Liver (tissue), 8 donors: ENCODE measurements at regions not wholly inside any gene's neighbourhood (a gene's known extent, or its start where the extent isn't known, plus 50 kb on each side); places are given as distances from the start of the nearest gene placed in this dataset.

Experiments
- DNase-seq: peaks from one replicate; pipeline ENCODE4 v3.0.0-alpha.2; 2017; ENCODE audit warnings: low spot score
- H3K27ac ChIP-seq, 2 donors: one replicate each; pipeline ENCODE4 v1.7.0; 2013; ENCODE audit warnings: inconsistent platforms in 2 of 2, low read length in 2 of 2, control low read depth in 1 of 2, low read depth in 1 of 2, mild to moderate bottlenecking in 1 of 2
- H3K27me3 ChIP-seq, 4 donors: one replicate each; pipeline versions ENCODE4 v1.6.1 to v1.7.0; 2013; ENCODE audit warnings: low read length in 3 of 4, inconsistent platforms in 1 of 4, mild to moderate bottlenecking in 1 of 4, moderate library complexity in 1 of 4; ENCODE audit not compliant: control insufficient read depth in 4 of 4, insufficient read depth in 4 of 4
- H3K36me3 ChIP-seq, 4 donors: one replicate each; pipeline versions ENCODE4 v1.6.1 to v1.7.0; 2013; ENCODE audit warnings: low read length in 3 of 4, mild to moderate bottlenecking in 3 of 4, low read depth in 1 of 4, moderate library complexity in 1 of 4; ENCODE audit not compliant: control insufficient read depth in 4 of 4, insufficient read depth in 3 of 4
- H3K4me1 ChIP-seq, 4 donors: one replicate each; pipeline versions ENCODE4 v1.6.1 to v1.7.0; 2013; ENCODE audit warnings: low read length in 3 of 4, mild to moderate bottlenecking in 3 of 4, moderate library complexity in 1 of 4; ENCODE audit not compliant: control insufficient read depth in 4 of 4, insufficient read depth in 4 of 4
- H3K4me3 ChIP-seq, 3 donors: one replicate each; pipeline versions ENCODE4 v1.6.1 to v1.7.0; 2013; ENCODE audit warnings: low read length in 3 of 3, control low read depth in 1 of 3, low read depth in 1 of 3, mild to moderate bottlenecking in 1 of 3
- H3K9ac ChIP-seq, 2 donors: one replicate each; pipeline ENCODE4 v1.7.0; 2013; ENCODE audit warnings: low read length in 2 of 2, mild to moderate bottlenecking in 2 of 2, moderate library complexity in 2 of 2, control low read depth in 1 of 2, low read depth in 1 of 2
- H3K9me3 ChIP-seq, 4 donors: one replicate each; pipeline versions ENCODE4 v1.6.1 to v1.7.0; 2013; ENCODE audit warnings: low read length in 3 of 4; ENCODE audit not compliant: control insufficient read depth in 4 of 4
- ATF3 ChIP-seq: IDR thresholded peaks from 2 replicates; pipeline ENCODE4 v1.6.1; 2016; ENCODE audit warnings: antibody characterized with exemption
- CTCF ChIP-seq: fragments of 150-350 bp; IDR thresholded peaks from 2 replicates; pipeline ENCODE4 v1.5.1; 2017; ENCODE audit warnings: improper control_type of control experiment, low read depth, low read length; ENCODE audit not compliant: missing input control
- EGR1 ChIP-seq, 2 donors: IDR thresholded peaks; 2 replicates each; pipeline ENCODE4 v1.6.1; 2016 to 2018; ENCODE audit warnings: antibody characterized with exemption in 2 of 2, low read depth in 2 of 2
- FOXA1 ChIP-seq: IDR thresholded peaks from 2 replicates; pipeline ENCODE4 v1.6.1; 2016; ENCODE audit warnings: antibody characterized with exemption
- FOXA2 ChIP-seq: IDR thresholded peaks from 2 replicates; pipeline ENCODE4 v1.6.1; 2016; ENCODE audit warnings: antibody characterized with exemption
- GABPA ChIP-seq, 2 donors: IDR thresholded peaks in 1 of 2; conservative IDR thresholded peaks in 1 of 2; 2 replicates each; pipeline ENCODE4 v1.6.1; 2016; ENCODE audit warnings: antibody characterized with exemption in 2 of 2, mild to moderate bottlenecking in 1 of 2, moderate library complexity in 1 of 2
- HNF4A ChIP-seq, 2 donors: conservative IDR thresholded peaks; 2 replicates each; pipeline ENCODE4 v1.6.1; 2016; ENCODE audit warnings: antibody characterized with exemption in 2 of 2, mild to moderate bottlenecking in 2 of 2
- HNF4G ChIP-seq: IDR thresholded peaks from 2 replicates; pipeline ENCODE4 v1.6.1; 2016; ENCODE audit warnings: antibody characterized with exemption
- NR2F2 ChIP-seq: IDR thresholded peaks from 2 replicates; pipeline ENCODE4 v1.6.1; 2016; ENCODE audit warnings: antibody characterized with exemption
- RAD21 ChIP-seq, 2 donors: IDR thresholded peaks; 2 replicates each; pipeline ENCODE4 v1.6.1; 2016; ENCODE audit warnings: antibody characterized with exemption in 2 of 2, mild to moderate bottlenecking in 2 of 2
- RXRA ChIP-seq, 2 donors: IDR thresholded peaks; 2 replicates each; pipeline ENCODE4 v1.6.1; 2017 to 2018; ENCODE audit warnings: antibody characterized with exemption in 2 of 2, mild to moderate bottlenecking in 1 of 2
- SP1 ChIP-seq: IDR thresholded peaks from 2 replicates; pipeline ENCODE4 v1.6.1; 2018; ENCODE audit warnings: antibody characterized with exemption, mild to moderate bottlenecking
- TAF1 ChIP-seq: conservative IDR thresholded peaks from 2 replicates; pipeline ENCODE4 v1.6.1; 2016; ENCODE audit warnings: antibody characterized with exemption, mild to moderate bottlenecking
- YY1 ChIP-seq: IDR thresholded peaks from 2 replicates; pipeline ENCODE4 v1.6.1; 2016; ENCODE audit warnings: antibody characterized with exemption, mild to moderate bottlenecking
- ZBTB33 ChIP-seq: IDR thresholded peaks from 2 replicates; pipeline ENCODE4 v1.6.1; 2016; ENCODE audit warnings: antibody characterized with exemption
- WGBS: extraction: QIAGEN DNeasy Blood & Tissue Kit; methylation state at CpG from one replicate; pipeline ENCODE4 v1.1.7; 2013; 5-methylcytosine and 5-hydroxymethylcytosine counted together
- TF ChIP-seq, protein P1 (sequence below): IDR thresholded peaks from 2 replicates; pipeline ENCODE4 v1.6.1; 2016; ENCODE audit warnings: antibody characterized with exemption, mild to moderate bottlenecking
- TF ChIP-seq, protein P2 (sequence below): IDR thresholded peaks from 2 replicates; pipeline ENCODE4 v1.6.1; 2016; ENCODE audit warnings: antibody characterized with exemption
- donor health status: healthy.
- donor health status: healthy.
- donor health status: healthy.
- donor health status: healthy.
- donor health status: healthy.

- Histone ChIP-seq H3K9ac (no peak overlapping the region), H3K4me3 (peak overlapping the region in 1 of 3 donors; percentile 24), H3K4me1 (peaks cover 0 to 5% (median 2%) of the 10 kb centered on the region in 4 donors), H3K9me3 (no peaks in the 10 kb centered on the region), H3K27me3 (no peaks in the 10 kb centered on the region), H3K27ac (no peak overlapping the region), H3K36me3 (no peaks in the 10 kb centered on the region)
- no peak for DNase-seq
- TF ChIP-seq, protein P1, sequence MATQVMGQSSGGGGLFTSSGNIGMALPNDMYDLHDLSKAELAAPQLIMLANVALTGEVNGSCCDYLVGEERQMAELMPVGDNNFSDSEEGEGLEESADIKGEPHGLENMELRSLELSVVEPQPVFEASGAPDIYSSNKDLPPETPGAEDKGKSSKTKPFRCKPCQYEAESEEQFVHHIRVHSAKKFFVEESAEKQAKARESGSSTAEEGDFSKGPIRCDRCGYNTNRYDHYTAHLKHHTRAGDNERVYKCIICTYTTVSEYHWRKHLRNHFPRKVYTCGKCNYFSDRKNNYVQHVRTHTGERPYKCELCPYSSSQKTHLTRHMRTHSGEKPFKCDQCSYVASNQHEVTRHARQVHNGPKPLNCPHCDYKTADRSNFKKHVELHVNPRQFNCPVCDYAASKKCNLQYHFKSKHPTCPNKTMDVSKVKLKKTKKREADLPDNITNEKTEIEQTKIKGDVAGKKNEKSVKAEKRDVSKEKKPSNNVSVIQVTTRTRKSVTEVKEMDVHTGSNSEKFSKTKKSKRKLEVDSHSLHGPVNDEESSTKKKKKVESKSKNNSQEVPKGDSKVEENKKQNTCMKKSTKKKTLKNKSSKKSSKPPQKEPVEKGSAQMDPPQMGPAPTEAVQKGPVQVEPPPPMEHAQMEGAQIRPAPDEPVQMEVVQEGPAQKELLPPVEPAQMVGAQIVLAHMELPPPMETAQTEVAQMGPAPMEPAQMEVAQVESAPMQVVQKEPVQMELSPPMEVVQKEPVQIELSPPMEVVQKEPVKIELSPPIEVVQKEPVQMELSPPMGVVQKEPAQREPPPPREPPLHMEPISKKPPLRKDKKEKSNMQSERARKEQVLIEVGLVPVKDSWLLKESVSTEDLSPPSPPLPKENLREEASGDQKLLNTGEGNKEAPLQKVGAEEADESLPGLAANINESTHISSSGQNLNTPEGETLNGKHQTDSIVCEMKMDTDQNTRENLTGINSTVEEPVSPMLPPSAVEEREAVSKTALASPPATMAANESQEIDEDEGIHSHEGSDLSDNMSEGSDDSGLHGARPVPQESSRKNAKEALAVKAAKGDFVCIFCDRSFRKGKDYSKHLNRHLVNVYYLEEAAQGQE: no peak
- no peak for TF ChIP-seq FOXA1
Measured at GRCh38 chr9:12231832-12232231, 461.4 kb upstream of the TYRP1 start.

- H3K27me3 ChIP-seq: no peaks in the 10 kb centered on the region
- no peaks in the 10 kb centered on the region for H3K9me3 ChIP-seq
- no peak overlapping the region for H3K4me3 ChIP-seq
- H3K4me1 ChIP-seq: peaks cover 0 to 5% (median 2%) of the 10 kb centered on the region in 4 donors
- no peak overlapping the region for H3K9ac ChIP-seq
- H3K27ac ChIP-seq: no peak overlapping the region
- WGBS: 93% methylated on average over 3 of the region's 3 CpGs
- H3K36me3 ChIP-seq: no peaks in the 10 kb centered on the region
- DNase-seq: no peak
- TF ChIP-seq FOXA2 (no peak), HNF4A (conservative IDR thresholded peaks at IDR 0.05) (no peak), EGR1 (IDR thresholded peaks at IDR 0.05; ENCODE audit: low read depth in 2 of 2) (no peak), HNF4G (no peak), CTCF (no peak), GABPA (IDR thresholded peaks at IDR 0.05 in 1 of 2, conservative IDR thresholded peaks at IDR 0.05 in 1 of 2) (no peak), NR2F2 (no peak), YY1 (no peak), ZBTB33 (no peak), RXRA (IDR thresholded peaks at IDR 0.05) (no peak), TAF1 (no peak), SP1 (no peak), RAD21 (IDR thresholded peaks at IDR 0.05) (no peak), ATF3 (no peak), FOXA1 (no peak)
- TF ChIP-seq, protein P1: no peak
- TF ChIP-seq, protein P2, sequence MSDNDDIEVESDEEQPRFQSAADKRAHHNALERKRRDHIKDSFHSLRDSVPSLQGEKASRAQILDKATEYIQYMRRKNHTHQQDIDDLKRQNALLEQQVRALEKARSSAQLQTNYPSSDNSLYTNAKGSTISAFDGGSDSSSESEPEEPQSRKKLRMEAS: no peak
Measured at GRCh38 chr9:12232836-12233235, 460.3 kb upstream of the TYRP1 start.
